ENCODE measurements at regions not wholly inside any gene's neighbourhood (a gene's known extent, or its start where the extent isn't known, plus 50 kb on each side); places are given as distances from the start of the nearest gene placed in this dataset.

- TF ChIP-seq CTCF (IDR thresholded peaks at IDR 0.05), result no peak
- no peak overlapping the region for H2AFZ ChIP-seq (ENCODE audit: insufficient read depth, low read depth, low read length, poor library complexity, severe bottlenecking)
- peaks cover 0 to 2% (median 0%) of the 10 kb centered on the region in 7 donors for H3K9me3 Mint-ChIP-seq
- H3K9me3 ChIP-seq (replicated peaks in 1 of 2; ENCODE audit: control insufficient read depth in 1 of 2, insufficient read depth in 1 of 2, low read length in 2 of 2), result no peaks in the 10 kb centered on the region
- H3K4me2 ChIP-seq (replicated peaks; ENCODE audit: extremely low read depth, low read length, poor library complexity, severe bottlenecking), result no peak overlapping the region
- H3K36me3 ChIP-seq (replicated peaks in 1 of 2; ENCODE audit: control insufficient read depth in 1 of 2, insufficient read depth in 2 of 2, low read length in 2 of 2), result no peaks in the 10 kb centered on the region
- no peak for DNase-seq
- H3K27ac Mint-ChIP-seq, result no peak overlapping the region
- no peak overlapping the region for H3K4me3 Mint-ChIP-seq
- H4K20me1 ChIP-seq (ENCODE audit: insufficient read depth, low read length), result no peaks in the 10 kb centered on the region
- H3K4me3 ChIP-seq (replicated peaks in 1 of 3; ENCODE audit: low read depth in 2 of 3, low read length in 3 of 3), result no peak overlapping the region
- no peaks in the 10 kb centered on the region for H3K36me3 Mint-ChIP-seq
- 73% methylated on average over 3 of the region's 7 CpGs for WGBS (ENCODE audit: insufficient coverage)
- H3K4me1 ChIP-seq (ENCODE audit: control insufficient read depth in 1 of 2, insufficient read depth in 2 of 2, low read length in 2 of 2), result no peaks in the 10 kb centered on the region
- H3K27me3 ChIP-seq (ENCODE audit: control insufficient read depth in 2 of 2, insufficient read depth in 2 of 2, low read length in 2 of 2), result no peaks in the 10 kb centered on the region
- H3K4me1 Mint-ChIP-seq, result no peaks in the 10 kb centered on the region
- no peak overlapping the region for H3K9ac ChIP-seq (ENCODE audit: insufficient read depth, low read length, poor library complexity, severe bottlenecking)
- intact Hi-C loops (cut with micrococcal nuclease), result no loop called here
- H3K27me3 Mint-ChIP-seq (ENCODE audit: low read depth in 3 of 3), result no peaks in the 10 kb centered on the region
- H3K79me2 ChIP-seq (ENCODE audit: insufficient read depth, low read length), result no peaks in the 10 kb centered on the region
- no peak overlapping the region for H3K27ac ChIP-seq (ENCODE audit: low read depth in 1 of 2, low read length in 2 of 2)
Measured at GRCh38 chr9:1743121-1743960, 271.8 kb upstream of the SMARCA2 start.

DNA sequence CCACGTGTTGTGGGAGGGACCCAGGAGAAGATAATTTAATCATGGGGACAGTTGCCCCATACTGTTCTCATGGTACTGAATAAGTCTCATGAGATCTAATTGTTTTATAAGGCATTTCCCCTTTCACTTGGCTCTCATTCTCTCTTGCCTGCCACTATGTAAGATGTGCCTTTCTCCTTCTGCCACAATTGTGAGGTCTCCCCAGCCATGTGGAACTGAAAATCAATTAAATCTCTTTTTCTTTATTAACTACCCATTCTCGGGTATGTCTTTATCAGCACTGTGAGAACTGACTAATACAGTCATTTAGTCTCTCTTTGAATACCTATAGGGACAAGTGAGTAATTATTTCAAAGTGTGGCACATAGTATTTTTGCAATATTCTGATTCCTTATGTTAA, 269.2 kb upstream of the SMARCA2 start:
- Histone ChIP-seq H3K9ac (ENCODE audit: insufficient read depth, low read length, poor library complexity, severe bottlenecking) (no peak overlapping the region), H4K20me1 (ENCODE audit: insufficient read depth, low read length) (no peaks in the 10 kb centered on the region), H3K4me1 (ENCODE audit: control insufficient read depth in 1 of 2, insufficient read depth in 2 of 2, low read length in 2 of 2) (no peaks in the 10 kb centered on the region), H3K9me3 (replicated peaks in 1 of 2; ENCODE audit: control insufficient read depth in 1 of 2, insufficient read depth in 1 of 2, low read length in 2 of 2) (peaks cover 0 to 10% of the 10 kb centered on the region in 2 donors), H2AFZ (ENCODE audit: insufficient read depth, low read depth, low read length, poor library complexity, severe bottlenecking) (no peak overlapping the region), H3K27me3 (ENCODE audit: control insufficient read depth in 2 of 2, insufficient read depth in 2 of 2, low read length in 2 of 2) (no peaks in the 10 kb centered on the region), H3K27ac (ENCODE audit: low read depth in 1 of 2, low read length in 2 of 2) (no peak overlapping the region), H3K79me2 (ENCODE audit: insufficient read depth, low read length) (no peaks in the 10 kb centered on the region), H3K36me3 (replicated peaks in 1 of 2; ENCODE audit: control insufficient read depth in 1 of 2, insufficient read depth in 2 of 2, low read length in 2 of 2) (no peaks in the 10 kb centered on the region), H3K4me3 (replicated peaks in 1 of 3; ENCODE audit: low read depth in 2 of 3, low read length in 3 of 3) (no peak overlapping the region), H3K4me2 (replicated peaks; ENCODE audit: extremely low read depth, low read length, poor library complexity, severe bottlenecking) (no peak overlapping the region)
- no peaks in the 10 kb centered on the region for H3K36me3 Mint-ChIP-seq
- intact Hi-C loops (cut with micrococcal nuclease), result no loop called here
- H3K27ac Mint-ChIP-seq, result no peak overlapping the region
- H3K4me1 Mint-ChIP-seq, result no peaks in the 10 kb centered on the region
- peaks cover 0 to 2% (median 0%) of the 10 kb centered on the region in 3 donors for H3K27me3 Mint-ChIP-seq (ENCODE audit: low read depth in 3 of 3)
- no peak for TF ChIP-seq CTCF (IDR thresholded peaks at IDR 0.05)
- H3K9me3 Mint-ChIP-seq, result peaks cover 4 to 15% (median 11%) of the 10 kb centered on the region in 7 donors
- WGBS (ENCODE audit: insufficient coverage), result no CpG with 5 or more reads among the region's 2 CpGs
- no peak for DNase-seq
- no peak overlapping the region for H3K4me3 Mint-ChIP-seq

All from CD14-positive monocyte (primary cell).